Astrocyte of the spinal cord (primary cell): ENCODE measurements at regions not wholly inside any gene's neighbourhood (a gene's known extent, or its start where the extent isn't known, plus 50 kb on each side); places are given as distances from the start of the nearest gene placed in this dataset.

Experiments used
- DNase-seq: peaks from one replicate; pipeline ENCODE4 v3.0.0; 2011; ENCODE audit warnings: low read depth, low spot score
- H3K4me3 ChIP-seq: 2 replicates; pipeline ENCODE4 v1.5.1; 2011; ENCODE audit warnings: low read depth, mild to moderate bottlenecking, low read length, moderate library complexity
- in situ Hi-C: cut with HindIII; loops from 2 replicates; pipeline ENCODE4 v1.10.0; 2017; ENCODE audit warnings: low sequenced_read_pairs
- TF ChIP-seq, protein P1 (sequence below): IDR thresholded peaks from 2 replicates; pipeline ENCODE4 v1.5.1; 2012; ENCODE audit warnings: low read depth, mild to moderate bottlenecking, low read length, inconsistent platforms

GRCh38 chr14:55902241-55902640, 216.0 kb upstream of the PELI2 start:
- H3K4me3 ChIP-seq, result no peak overlapping the region
- TF ChIP-seq, protein P1, sequence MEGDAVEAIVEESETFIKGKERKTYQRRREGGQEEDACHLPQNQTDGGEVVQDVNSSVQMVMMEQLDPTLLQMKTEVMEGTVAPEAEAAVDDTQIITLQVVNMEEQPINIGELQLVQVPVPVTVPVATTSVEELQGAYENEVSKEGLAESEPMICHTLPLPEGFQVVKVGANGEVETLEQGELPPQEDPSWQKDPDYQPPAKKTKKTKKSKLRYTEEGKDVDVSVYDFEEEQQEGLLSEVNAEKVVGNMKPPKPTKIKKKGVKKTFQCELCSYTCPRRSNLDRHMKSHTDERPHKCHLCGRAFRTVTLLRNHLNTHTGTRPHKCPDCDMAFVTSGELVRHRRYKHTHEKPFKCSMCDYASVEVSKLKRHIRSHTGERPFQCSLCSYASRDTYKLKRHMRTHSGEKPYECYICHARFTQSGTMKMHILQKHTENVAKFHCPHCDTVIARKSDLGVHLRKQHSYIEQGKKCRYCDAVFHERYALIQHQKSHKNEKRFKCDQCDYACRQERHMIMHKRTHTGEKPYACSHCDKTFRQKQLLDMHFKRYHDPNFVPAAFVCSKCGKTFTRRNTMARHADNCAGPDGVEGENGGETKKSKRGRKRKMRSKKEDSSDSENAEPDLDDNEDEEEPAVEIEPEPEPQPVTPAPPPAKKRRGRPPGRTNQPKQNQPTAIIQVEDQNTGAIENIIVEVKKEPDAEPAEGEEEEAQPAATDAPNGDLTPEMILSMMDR, result no peak
- DNase-seq, result no peak
- in situ Hi-C loops, result no loop called here

GRCh38 chr14:55904086-55904485, 214.1 kb upstream of the PELI2 start:
- in situ Hi-C loops, result no loop called here
- no peak overlapping the region for H3K4me3 ChIP-seq
- TF ChIP-seq, protein P1, result no peak
- DNase-seq, result no peak

DNA sequence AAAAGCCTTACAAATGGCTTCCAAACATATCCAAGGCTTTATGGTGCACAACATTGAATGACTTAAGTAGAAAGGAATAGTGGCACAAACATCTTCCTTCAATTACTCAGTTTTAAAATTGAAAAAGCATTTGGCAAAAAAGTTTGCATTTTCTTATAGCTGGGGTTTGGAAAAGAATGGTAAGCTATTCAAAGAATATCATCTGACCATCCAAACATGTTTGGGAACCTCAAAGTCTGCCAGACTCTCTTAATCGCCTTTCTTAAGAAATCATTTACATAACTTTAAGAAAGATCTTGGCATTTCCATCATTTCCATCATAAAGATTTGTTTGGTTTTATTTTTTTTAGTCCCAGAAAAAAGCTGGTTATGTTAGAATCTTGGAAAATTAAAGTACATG, 210.1 kb upstream of the PELI2 start:
- TF ChIP-seq, protein P1, result no peak
- no peak overlapping the region for H3K4me3 ChIP-seq
- in situ Hi-C loops, result no loop called here
- no peak for DNase-seq

DNA sequence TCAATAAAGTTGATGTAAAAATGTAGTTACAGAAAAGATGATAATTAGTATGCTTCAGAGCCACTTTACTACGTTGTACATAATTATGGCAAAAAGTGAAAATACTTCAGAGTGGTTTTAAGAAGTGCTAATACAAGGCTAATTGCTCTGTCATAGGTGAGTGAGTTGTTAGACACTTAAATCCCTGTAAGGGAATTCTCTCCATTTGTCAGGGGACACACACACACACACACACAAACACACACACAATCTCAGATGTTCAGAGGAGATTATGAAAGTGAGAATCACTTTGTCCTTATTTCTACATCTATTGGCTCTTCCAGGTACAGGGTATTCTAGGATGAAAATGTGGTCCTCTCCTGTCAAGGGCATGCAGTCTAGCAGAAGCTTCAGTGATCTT, 208.3 kb upstream of the PELI2 start:
- no peak for DNase-seq
- H3K4me3 ChIP-seq, result no peak overlapping the region
- in situ Hi-C loops, result no loop called here
- TF ChIP-seq, protein P1, result no peak

GRCh38 chr14:55910601-55911243, 207.5 kb upstream of the PELI2 start:
- DNase-seq, result no peak
- TF ChIP-seq, protein P1, result no peak
- in situ Hi-C loops, result no loop called here
- no peak overlapping the region for H3K4me3 ChIP-seq

GRCh38 chr14:55911776-55912175, 206.4 kb upstream of the PELI2 start:
- TF ChIP-seq, protein P1, result no peak
- H3K4me3 ChIP-seq, result no peak overlapping the region
- peak; percentile 68 for DNase-seq
- in situ Hi-C loops, result no loop called here

- in situ Hi-C loops, result no loop called here
- TF ChIP-seq, protein P1, result no peak
- H3K4me3 ChIP-seq, result no peak overlapping the region
- DNase-seq, result no peak
Measured at GRCh38 chr14:55912344-55912743, 205.9 kb upstream of the PELI2 start.
